ENCODE measurements at regions not wholly inside any gene's neighbourhood (a gene's known extent, or its start where the extent isn't known, plus 50 kb on each side); places are given as distances from the start of the nearest gene placed in this dataset.

- no peak for DNase-seq
Measured at GRCh38 chr20:34163307-34163706, 51.3 kb upstream of the EIF2S2 start.

GRCh38 chr20:34164381-34164984 is 52.4 kb upstream of the EIF2S2 start:
- DNase-seq, result no peak

- DNase-seq, result peak in 1 of 4 experiments; percentile 16
Measured at GRCh38 chr20:34165018-34165619, 53.1 kb upstream of the EIF2S2 start.

GRCh38 chr20:34171640-34172039 is 59.6 kb upstream of the EIF2S2 start:
- DNase-seq, result no peak

GRCh38 chr20:34172926-34173325 is 60.9 kb upstream of the EIF2S2 start:
- DNase-seq, result no peak

GRCh38 chr20:34175079-34175478 is 63.0 kb upstream of the EIF2S2 start:
- DNase-seq, result no peak

- DNase-seq, result peak in 3 of 4 experiments; percentile 19 to 56 (median 32)
Measured at GRCh38 chr20:34175879-34176278, 63.8 kb upstream of the EIF2S2 start.

- no peak for DNase-seq
Measured at GRCh38 chr20:34177052-34177451, 64.2 kb upstream of the ASIP start.

- no peak for DNase-seq
Measured at GRCh38 chr20:34179637-34180360, 61.4 kb upstream of the ASIP start.

- no peak for DNase-seq
Measured at GRCh38 chr20:34180460-34181120, 60.6 kb upstream of the ASIP start.

GRCh38 chr20:34181484-34181883 is 59.7 kb upstream of the ASIP start:
- DNase-seq, result no peak

GRCh38 chr20:34185766-34186620 is 55.2 kb upstream of the ASIP start:
- no peak for DNase-seq

GRCh38 chr20:34189572-34190163 is 51.6 kb upstream of the ASIP start:
- DNase-seq, result no peak

GRCh38 chr20:34190262-34190661 is 51.0 kb upstream of the ASIP start:
- DNase-seq, result no peak

- peak; percentile 75 to 88 (median 81) for DNase-seq
Measured at GRCh38 chr20:34190679-34191090, 50.5 kb upstream of the ASIP start.
